ENCODE measurements at regions not wholly inside any gene's neighbourhood (a gene's known extent, or its start where the extent isn't known, plus 50 kb on each side); places are given as distances from the start of the nearest gene placed in this dataset.

DNA sequence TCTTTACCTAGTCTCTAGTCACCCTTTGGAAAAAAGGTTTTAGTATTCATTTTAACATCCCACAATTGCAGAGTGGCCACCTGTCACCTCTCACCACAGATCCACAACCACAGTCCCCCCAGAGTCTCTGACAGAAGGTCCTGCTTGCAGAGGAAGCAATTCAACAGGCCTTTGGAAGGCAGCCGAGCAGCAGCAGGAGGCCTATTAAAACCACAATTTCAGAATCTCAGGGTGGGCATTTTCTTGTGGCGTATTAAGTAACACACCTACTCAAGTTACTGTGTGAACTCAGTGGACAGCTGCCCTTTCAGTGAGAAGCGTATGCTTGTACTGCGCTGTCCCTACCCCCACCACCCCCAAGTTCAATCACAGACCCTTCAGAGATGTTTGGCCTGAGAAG, 234.0 kb upstream of the HMGA2 start:
- TF ChIP-seq POLR2A (IDR thresholded peaks at IDR 0.05) = no peak
- TF ChIP-seq, protein P1, sequence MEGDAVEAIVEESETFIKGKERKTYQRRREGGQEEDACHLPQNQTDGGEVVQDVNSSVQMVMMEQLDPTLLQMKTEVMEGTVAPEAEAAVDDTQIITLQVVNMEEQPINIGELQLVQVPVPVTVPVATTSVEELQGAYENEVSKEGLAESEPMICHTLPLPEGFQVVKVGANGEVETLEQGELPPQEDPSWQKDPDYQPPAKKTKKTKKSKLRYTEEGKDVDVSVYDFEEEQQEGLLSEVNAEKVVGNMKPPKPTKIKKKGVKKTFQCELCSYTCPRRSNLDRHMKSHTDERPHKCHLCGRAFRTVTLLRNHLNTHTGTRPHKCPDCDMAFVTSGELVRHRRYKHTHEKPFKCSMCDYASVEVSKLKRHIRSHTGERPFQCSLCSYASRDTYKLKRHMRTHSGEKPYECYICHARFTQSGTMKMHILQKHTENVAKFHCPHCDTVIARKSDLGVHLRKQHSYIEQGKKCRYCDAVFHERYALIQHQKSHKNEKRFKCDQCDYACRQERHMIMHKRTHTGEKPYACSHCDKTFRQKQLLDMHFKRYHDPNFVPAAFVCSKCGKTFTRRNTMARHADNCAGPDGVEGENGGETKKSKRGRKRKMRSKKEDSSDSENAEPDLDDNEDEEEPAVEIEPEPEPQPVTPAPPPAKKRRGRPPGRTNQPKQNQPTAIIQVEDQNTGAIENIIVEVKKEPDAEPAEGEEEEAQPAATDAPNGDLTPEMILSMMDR (IDR thresholded peaks at IDR 0.05) = no peak
